A673 (cell line): ENCODE measurements at regions not wholly inside any gene's neighbourhood (a gene's known extent, or its start where the extent isn't known, plus 50 kb on each side); places are given as distances from the start of the nearest gene placed in this dataset.
A peak's percentile ranks its signal among the peaks of the same experiment; 100 is the strongest.

Source experiments
- BruUV-seq: library from RNA; stranded (reverse); fragments of 400-500 nt; replicated peaks from 2 replicates; lab custom pipeline; 2021; lab: Mats Ljungman, UMichigan
- CTCF ChIA-PET: fragments of 300-600 bp; sonication (Branson Sonifier 250); formaldehyde crosslinking; loops from one replicate; lab custom pipeline; 2022; ENCODE audit warnings: antibody characterized with exemption; lab: Charles Lee
- POLR2A ChIA-PET: fragments of 300-600 bp; sonication (Branson Sonifier 250); formaldehyde crosslinking; loops from one replicate; lab custom pipeline; 2022; ENCODE audit warnings: antibody characterized with exemption; ENCODE audit not compliant: low non-redundant PET; lab: Charles Lee
- DNase-seq: peaks from one replicate; pipeline ENCODE4 v3.0.0-alpha.2; 2015; ENCODE audit warnings: low spot score
- H3K27ac ChIP-seq: fragments of 200-600 bp; sonication (generic); 2 replicates; pipeline ENCODE4 v1.5.1; 2016; ENCODE audit warnings: mixed run types, low read depth, mild to moderate bottlenecking, mixed read lengths, antibody characterized with exemption, low read length; ENCODE audit not compliant: poor library complexity, severe bottlenecking
- H3K27me3 ChIP-seq: fragments of 200-600 bp; sonication (generic); replicated peaks from 2 replicates; pipeline ENCODE4 v1.6.1; 2017; ENCODE audit warnings: mixed run types, low read depth, mild to moderate bottlenecking, mixed read lengths, antibody characterized with exemption, low read length; ENCODE audit not compliant: insufficient read depth, poor library complexity
- H3K36me3 ChIP-seq: fragments of 200-600 bp; sonication (generic); 2 replicates; pipeline ENCODE4 v1.6.1; 2016; ENCODE audit warnings: mixed run types, mild to moderate bottlenecking, mixed read lengths, antibody characterized with exemption, low read length; ENCODE audit not compliant: insufficient read depth, poor library complexity, severe bottlenecking
- H3K4me1 ChIP-seq: fragments of 200-600 bp; sonication (generic); 2 replicates; pipeline ENCODE4 v1.6.1; 2017; ENCODE audit warnings: mixed run types, mild to moderate bottlenecking, mixed read lengths, antibody characterized with exemption, low read length; ENCODE audit not compliant: insufficient read depth, poor library complexity, severe bottlenecking
- H3K4me3 ChIP-seq: fragments of 200-600 bp; sonication (generic); 2 replicates; pipeline ENCODE4 v1.5.1; 2016; ENCODE audit warnings: low read depth, mixed run types, mild to moderate bottlenecking, mixed read lengths, low read length; ENCODE audit not compliant: poor library complexity, severe bottlenecking
- H3K9me3 ChIP-seq: fragments of 200-600 bp; sonication (generic); 2 replicates; pipeline ENCODE4 v1.6.1; 2016; ENCODE audit warnings: mixed run types, low read depth, mild to moderate bottlenecking, mixed read lengths, antibody characterized with exemption, low read length; ENCODE audit not compliant: poor library complexity, severe bottlenecking
- EZH2 ChIP-seq: fragments of 200-600 bp; sonication (generic); IDR thresholded peaks from 2 replicates; pipeline ENCODE4 v1.6.1; 2017; ENCODE audit warnings: borderline replicate concordance, low read depth, mild to moderate bottlenecking, mixed read lengths, antibody characterized with exemption, low read length; ENCODE audit not compliant: poor library complexity, severe bottlenecking
- intact Hi-C: fragments of 100-400 bp; cut with micrococcal nuclease; formaldehyde crosslinking; loops from one replicate; pipeline ENCODE4 v1.10.0; 2022; ENCODE audit not compliant: unreplicated experiment
- TF ChIP-seq, protein P1 (sequence below): fragments of 300-800, 200-600 bp; sonication (generic); conservative IDR thresholded peaks from 2 replicates; pipeline ENCODE4 v1.5.1; 2017; ENCODE audit warnings: low read depth, mild to moderate bottlenecking, antibody characterized with exemption, low read length, moderate library complexity, mixed read lengths

DNA sequence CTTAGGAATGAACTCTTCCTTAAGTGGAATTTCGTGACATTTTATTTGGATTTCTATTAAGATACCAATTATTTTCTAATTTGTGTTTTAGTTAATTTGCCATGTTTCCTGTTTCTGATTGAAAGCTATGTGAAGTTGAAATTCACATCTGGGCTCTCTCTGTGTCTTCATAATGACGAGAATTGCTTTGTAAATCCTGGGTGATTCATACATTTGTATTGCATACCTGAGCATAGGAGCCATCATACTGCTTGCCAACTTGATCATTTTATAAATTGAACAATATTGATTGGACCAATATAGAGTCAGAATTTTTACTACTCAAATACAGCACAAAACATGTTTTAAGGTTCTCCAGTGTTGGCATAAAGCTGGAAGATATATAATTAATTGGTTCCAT is 817.9 kb downstream of the BRINP3 start:
- H3K27ac ChIP-seq = no peak overlapping the region
- intact Hi-C loops = loop anchor here (5.0 kb wide), 1 partner anchor 227 kb away; no protein-coding TSS in a partner anchor
- no TSS peak for BruUV-seq
- H3K4me1 ChIP-seq = peaks cover 18% of the 10 kb centered on the region
- peak; percentile 31 for DNase-seq
- H3K9me3 ChIP-seq = no peaks in the 10 kb centered on the region
- H3K27me3 ChIP-seq = no peaks in the 10 kb centered on the region
- CTCF ChIA-PET = no interaction called here
- H3K36me3 ChIP-seq = no peaks in the 10 kb centered on the region
- TF ChIP-seq, protein P1, sequence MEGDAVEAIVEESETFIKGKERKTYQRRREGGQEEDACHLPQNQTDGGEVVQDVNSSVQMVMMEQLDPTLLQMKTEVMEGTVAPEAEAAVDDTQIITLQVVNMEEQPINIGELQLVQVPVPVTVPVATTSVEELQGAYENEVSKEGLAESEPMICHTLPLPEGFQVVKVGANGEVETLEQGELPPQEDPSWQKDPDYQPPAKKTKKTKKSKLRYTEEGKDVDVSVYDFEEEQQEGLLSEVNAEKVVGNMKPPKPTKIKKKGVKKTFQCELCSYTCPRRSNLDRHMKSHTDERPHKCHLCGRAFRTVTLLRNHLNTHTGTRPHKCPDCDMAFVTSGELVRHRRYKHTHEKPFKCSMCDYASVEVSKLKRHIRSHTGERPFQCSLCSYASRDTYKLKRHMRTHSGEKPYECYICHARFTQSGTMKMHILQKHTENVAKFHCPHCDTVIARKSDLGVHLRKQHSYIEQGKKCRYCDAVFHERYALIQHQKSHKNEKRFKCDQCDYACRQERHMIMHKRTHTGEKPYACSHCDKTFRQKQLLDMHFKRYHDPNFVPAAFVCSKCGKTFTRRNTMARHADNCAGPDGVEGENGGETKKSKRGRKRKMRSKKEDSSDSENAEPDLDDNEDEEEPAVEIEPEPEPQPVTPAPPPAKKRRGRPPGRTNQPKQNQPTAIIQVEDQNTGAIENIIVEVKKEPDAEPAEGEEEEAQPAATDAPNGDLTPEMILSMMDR = no peak
- TF ChIP-seq EZH2 = no peak
- no peak overlapping the region for H3K4me3 ChIP-seq
- POLR2A ChIA-PET = no interaction called here

DNA sequence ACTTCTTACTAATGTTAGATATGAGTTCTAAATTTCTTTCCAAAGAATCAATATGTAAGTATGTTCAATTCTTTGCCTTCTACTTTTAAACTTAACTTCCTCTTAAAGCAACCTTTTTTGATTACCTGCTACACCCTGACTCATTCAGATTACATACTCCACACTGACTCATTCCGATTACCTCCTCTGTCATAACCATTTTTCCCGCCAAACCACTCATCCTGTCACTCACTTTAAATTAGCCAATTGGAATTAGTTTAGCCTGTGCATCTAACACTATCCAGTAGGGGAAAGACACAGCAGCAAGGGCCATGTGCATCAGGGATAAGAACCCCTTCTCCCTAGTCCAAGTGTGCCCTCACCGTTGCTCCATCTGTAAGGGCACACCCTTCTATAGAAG is 815.5 kb downstream of the BRINP3 start:
- no TSS peak for BruUV-seq
- no peak overlapping the region for H3K4me3 ChIP-seq
- no peak for DNase-seq
- H3K27ac ChIP-seq = no peak overlapping the region
- ChIA-PET CTCF (no interaction called here), POLR2A (no interaction called here)
- intact Hi-C loops = no loop called here
- H3K4me1 ChIP-seq = peaks cover 11% of the 10 kb centered on the region
- H3K9me3 ChIP-seq = no peaks in the 10 kb centered on the region
- H3K36me3 ChIP-seq = no peaks in the 10 kb centered on the region
- no peak for TF ChIP-seq EZH2
- TF ChIP-seq, protein P1 = no peak
- no peaks in the 10 kb centered on the region for H3K27me3 ChIP-seq

DNA sequence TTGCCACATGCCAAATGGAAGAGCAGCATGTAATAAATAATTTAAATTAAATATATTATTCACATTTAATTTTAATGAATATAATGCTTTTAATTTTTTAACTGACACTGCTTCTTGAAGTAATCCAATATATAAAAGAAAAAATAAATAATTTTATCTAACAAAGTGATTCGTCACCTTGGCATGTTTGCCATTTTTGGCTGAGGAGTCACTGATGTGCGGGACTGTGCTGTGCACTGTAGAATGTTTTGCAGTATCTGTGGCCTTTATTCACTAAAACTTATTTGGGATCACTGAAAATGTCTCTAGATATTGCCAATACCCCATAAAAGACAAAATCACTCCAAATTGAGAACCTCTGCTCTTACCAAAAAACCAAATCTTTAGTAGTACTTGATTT is 807.8 kb downstream of the BRINP3 start:
- no peak for TF ChIP-seq EZH2
- TF ChIP-seq, protein P1 = no peak
- BruUV-seq = no TSS peak
- DNase-seq = no peak
- Histone ChIP-seq H3K4me1 (no peaks in the 10 kb centered on the region), H3K27ac (no peak overlapping the region), H3K36me3 (no peaks in the 10 kb centered on the region), H3K4me3 (no peak overlapping the region), H3K9me3 (no peaks in the 10 kb centered on the region), H3K27me3 (no peaks in the 10 kb centered on the region)
- intact Hi-C loops = no loop called here
- CTCF ChIA-PET = no interaction called here
- POLR2A ChIA-PET = no interaction called here
